ENCODE measurements at regions not wholly inside any gene's neighbourhood (a gene's known extent, or its start where the extent isn't known, plus 50 kb on each side); places are given as distances from the start of the nearest gene placed in this dataset.

DNA sequence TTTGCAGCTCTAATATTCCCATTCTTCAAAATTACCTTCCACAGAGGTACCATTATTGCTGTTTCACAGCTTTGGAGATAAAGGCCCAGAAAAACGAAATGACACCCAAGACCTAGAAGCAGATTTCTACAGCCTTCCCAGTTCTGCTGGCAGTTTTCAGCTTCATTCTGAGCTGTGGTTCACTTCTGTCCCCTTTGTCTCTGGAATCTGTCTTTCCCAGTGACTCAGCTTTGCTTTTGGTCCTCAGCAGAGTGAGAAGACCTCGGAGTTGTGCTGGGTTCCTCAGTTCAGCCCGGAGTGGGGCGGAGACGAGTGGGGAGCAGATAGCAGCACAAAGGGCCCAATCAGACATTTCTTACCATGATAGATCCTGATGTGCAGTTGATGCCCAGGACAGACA is 180.7 kb upstream of the CXCR4 start:
- H3K18ac ChIP-seq (ENCODE audit: insufficient read length, low read depth, low read length), result no peak overlapping the region
- no peak overlapping the region for H2BK120ac ChIP-seq (ENCODE audit: low read depth, low read length, poor library complexity, severe bottlenecking)
- H3K27ac Mint-ChIP-seq, result no peak overlapping the region
- H4K91ac ChIP-seq (ENCODE audit: insufficient read length, low read depth, low read length), result no peak overlapping the region
- H3K27me3 ChIP-seq (ENCODE audit: insufficient read depth, low read length), result no peaks in the 10 kb centered on the region
- H3K79me2 ChIP-seq (ENCODE audit: insufficient read depth, low read length), result no peaks in the 10 kb centered on the region
- no peak overlapping the region for H3K27ac ChIP-seq (ENCODE audit: insufficient read length, low read depth, low read length)
- H3K14ac ChIP-seq (ENCODE audit: insufficient read depth, low read length), result no peak overlapping the region
- no peak overlapping the region for H3K4me3 Mint-ChIP-seq
- H3K27me3 Mint-ChIP-seq (ENCODE audit: low read depth), result no peaks in the 10 kb centered on the region
- TF ChIP-seq, protein P1, sequence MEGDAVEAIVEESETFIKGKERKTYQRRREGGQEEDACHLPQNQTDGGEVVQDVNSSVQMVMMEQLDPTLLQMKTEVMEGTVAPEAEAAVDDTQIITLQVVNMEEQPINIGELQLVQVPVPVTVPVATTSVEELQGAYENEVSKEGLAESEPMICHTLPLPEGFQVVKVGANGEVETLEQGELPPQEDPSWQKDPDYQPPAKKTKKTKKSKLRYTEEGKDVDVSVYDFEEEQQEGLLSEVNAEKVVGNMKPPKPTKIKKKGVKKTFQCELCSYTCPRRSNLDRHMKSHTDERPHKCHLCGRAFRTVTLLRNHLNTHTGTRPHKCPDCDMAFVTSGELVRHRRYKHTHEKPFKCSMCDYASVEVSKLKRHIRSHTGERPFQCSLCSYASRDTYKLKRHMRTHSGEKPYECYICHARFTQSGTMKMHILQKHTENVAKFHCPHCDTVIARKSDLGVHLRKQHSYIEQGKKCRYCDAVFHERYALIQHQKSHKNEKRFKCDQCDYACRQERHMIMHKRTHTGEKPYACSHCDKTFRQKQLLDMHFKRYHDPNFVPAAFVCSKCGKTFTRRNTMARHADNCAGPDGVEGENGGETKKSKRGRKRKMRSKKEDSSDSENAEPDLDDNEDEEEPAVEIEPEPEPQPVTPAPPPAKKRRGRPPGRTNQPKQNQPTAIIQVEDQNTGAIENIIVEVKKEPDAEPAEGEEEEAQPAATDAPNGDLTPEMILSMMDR (conservative IDR thresholded peaks at IDR 0.05), result no peak
- H2BK20ac ChIP-seq (ENCODE audit: low read depth, low read length, poor library complexity, severe bottlenecking), result no peak overlapping the region
- no peaks in the 10 kb centered on the region for H4K20me1 ChIP-seq (ENCODE audit: control insufficient read depth, insufficient read depth, insufficient read length)
- no peaks in the 10 kb centered on the region for H3K4me1 ChIP-seq (ENCODE audit: insufficient read depth, low read length)
- peaks cover under 1% of the 10 kb centered on the region in 2 experiments for H3K4me1 Mint-ChIP-seq
- no peak overlapping the region for H3K4ac ChIP-seq (ENCODE audit: low read depth, low read length)
- no peak overlapping the region for H2BK5ac ChIP-seq (ENCODE audit: insufficient read length, low read length)
- no peaks in the 10 kb centered on the region for H3K36me3 Mint-ChIP-seq (ENCODE audit: insufficient read depth in 1 of 3, low read depth in 3 of 3)
- no peak overlapping the region for H2BK15ac ChIP-seq (ENCODE audit: low read depth, low read length)
- peak overlapping the region; percentile 1 for H2AFZ ChIP-seq (ENCODE audit: low read length)
- H3K56ac ChIP-seq (ENCODE audit: insufficient read length, low read depth, low read length), result no peak overlapping the region
- H4K8ac ChIP-seq (replicated peaks; ENCODE audit: insufficient read length, low read depth, low read length), result no peak overlapping the region
- H3K9ac ChIP-seq (ENCODE audit: extremely low read depth, insufficient read length, low read length), result no peak overlapping the region
- H3K4me2 ChIP-seq (ENCODE audit: insufficient read depth, insufficient read length, low read length), result no peak overlapping the region
- no peaks in the 10 kb centered on the region for H3K23me2 ChIP-seq (ENCODE audit: insufficient read length, low read depth, low read length, poor library complexity, severe bottlenecking)
- no peak overlapping the region for H2BK12ac ChIP-seq (ENCODE audit: insufficient read length, low read depth, low read length)
- WGBS (ENCODE audit: extremely low coverage, insufficient read length, low lambda C conversion rate), result no CpG with 5 or more reads among the region's 5 CpGs
- no peak for DNase-seq
- no peaks in the 10 kb centered on the region for H3K79me1 ChIP-seq (ENCODE audit: insufficient read depth, low read depth, low read length, poor library complexity, severe bottlenecking)
- H3T11ph ChIP-seq (ENCODE audit: low read length), result no peak overlapping the region
- H3K9me3 ChIP-seq (ENCODE audit: control insufficient read depth, low read depth, low read length), result no peaks in the 10 kb centered on the region
- H3K9me3 Mint-ChIP-seq, result no peaks in the 10 kb centered on the region
- no peak overlapping the region for H3K23ac ChIP-seq (ENCODE audit: insufficient read length, low read depth, low read length)
- H4K5ac ChIP-seq (ENCODE audit: insufficient read length, low read depth, low read length), result no peak overlapping the region
- H2AK5ac ChIP-seq (ENCODE audit: insufficient read length, low read length), result no peak overlapping the region
